ENCODE measurements at regions not wholly inside any gene's neighbourhood (a gene's known extent, or its start where the extent isn't known, plus 50 kb on each side); places are given as distances from the start of the nearest gene placed in this dataset.
"Not testable (repeated sequence)": the region's sequence is repeated elsewhere in the genome, so short reads cannot be mapped to it uniquely, and the experiment has no call there.

- peaks cover 10% of the 10 kb centered on the region for H3K4me1 ChIP-seq
- 85 to 90% (median 86%) methylated on average over 7 of the region's 7 CpGs for WGBS, 3 donors
- no peak for TF ChIP-seq CTCF (IDR thresholded peaks at IDR 0.05)
- intact Hi-C loops (cut with DNase I): no loop called here
- DNase-seq: no peak
- H3K4me3 ChIP-seq: no peak overlapping the region
- ATAC-seq: no peak
- no peaks in the 10 kb centered on the region for H3K9me3 ChIP-seq
- H3K36me3 ChIP-seq (ENCODE audit: insufficient read depth in 1 of 2, low read depth in 1 of 2): no peaks in the 10 kb centered on the region
- H3K27me3 ChIP-seq (ENCODE audit: insufficient read depth in 3 of 3, low read length in 2 of 3): no peaks in the 10 kb centered on the region
- no peak overlapping the region for H3K27ac ChIP-seq
Observed at GRCh38 chr2:44055664-44056063, 59.9 kb upstream of the LRPPRC start.

- Histone ChIP-seq H3K4me3 (no peak overlapping the region), H3K36me3 (ENCODE audit: insufficient read depth in 1 of 2, low read depth in 1 of 2) (no peaks in the 10 kb centered on the region), H3K4me1 (peaks cover 10% of the 10 kb centered on the region), H3K27me3 (ENCODE audit: insufficient read depth in 3 of 3, low read length in 2 of 3) (no peaks in the 10 kb centered on the region), H3K27ac (no peak overlapping the region), H3K9me3 (no peaks in the 10 kb centered on the region)
- ATAC-seq (peak in 1 of 4 donors; percentile 36), DNase-seq (no peak)
- no peak for TF ChIP-seq CTCF (IDR thresholded peaks at IDR 0.05)
- intact Hi-C loops (cut with DNase I): no loop called here
- 87 to 94% (median 94%) methylated on average over 2 of the region's 2 CpGs for WGBS, 3 donors
Observed at GRCh38 chr2:44056947-44057346, 61.2 kb upstream of the LRPPRC start.

GRCh38 chr2:44060286-44060685 lies 64.5 kb upstream of the LRPPRC start:
- ATAC-seq; DNase-seq; H3K9me3 ChIP-seq; H3K4me3 ChIP-seq; H3K27me3 ChIP-seq (ENCODE audit: insufficient read depth in 3 of 3, low read length in 2 of 3); intact Hi-C loops (cut with DNase I); H3K4me1 ChIP-seq; H3K27ac ChIP-seq; H3K36me3 ChIP-seq (ENCODE audit: insufficient read depth in 1 of 2, low read depth in 1 of 2): not testable (repeated sequence)
- 47 to 72% (median 50%) methylated on average over 1 of the region's 1 CpG for WGBS, 3 donors

GRCh38 chr2:44060990-44061389 lies 65.2 kb upstream of the LRPPRC start:
- ATAC-seq (no peak), DNase-seq (no peak)
- Histone ChIP-seq H3K27me3 (ENCODE audit: insufficient read depth in 3 of 3, low read length in 2 of 3) (no peaks in the 10 kb centered on the region), H3K9me3 (no peaks in the 10 kb centered on the region), H3K27ac (no peak overlapping the region), H3K36me3 (ENCODE audit: insufficient read depth in 1 of 2, low read depth in 1 of 2) (no peaks in the 10 kb centered on the region), H3K4me1 (no peaks in the 10 kb centered on the region), H3K4me3 (no peak overlapping the region)
- intact Hi-C loops (cut with DNase I): no loop called here
- TF ChIP-seq CTCF (IDR thresholded peaks at IDR 0.05): no peak
- 97 to 100% (median 100%) methylated on average over 1 of the region's 1 CpG for WGBS, 3 donors

GRCh38 chr2:44061469-44061868 lies 65.7 kb upstream of the LRPPRC start:
- TF ChIP-seq CTCF (IDR thresholded peaks at IDR 0.05): no peak
- ATAC-seq (no peak), DNase-seq (no peak)
- Histone ChIP-seq H3K4me3 (no peak overlapping the region), H3K36me3 (ENCODE audit: insufficient read depth in 1 of 2, low read depth in 1 of 2) (no peaks in the 10 kb centered on the region), H3K27me3 (ENCODE audit: insufficient read depth in 3 of 3, low read length in 2 of 3) (no peaks in the 10 kb centered on the region), H3K27ac (no peak overlapping the region), H3K4me1 (no peaks in the 10 kb centered on the region), H3K9me3 (no peaks in the 10 kb centered on the region)
- 87 to 90% (median 89%) methylated on average over 14 to 15 of the region's 15 CpGs for WGBS, 3 donors
- intact Hi-C loops (cut with DNase I): no loop called here
